Activated T-cell treated with anti-CD3 and anti-CD28 coated beads for 1 hour (primary cell): ENCODE measurements at regions not wholly inside any gene's neighbourhood (a gene's known extent, or its start where the extent isn't known, plus 50 kb on each side); places are given as distances from the start of the nearest gene placed in this dataset.

Source experiments
- DNase-seq: peaks from one replicate; pipeline ENCODE4 v3.0.0-alpha.2; 2020; ENCODE audit warnings: low read depth

GRCh38 chr10:29962166-29962850, 97.1 kb downstream of the JCAD start:
- no peak for DNase-seq

DNA sequence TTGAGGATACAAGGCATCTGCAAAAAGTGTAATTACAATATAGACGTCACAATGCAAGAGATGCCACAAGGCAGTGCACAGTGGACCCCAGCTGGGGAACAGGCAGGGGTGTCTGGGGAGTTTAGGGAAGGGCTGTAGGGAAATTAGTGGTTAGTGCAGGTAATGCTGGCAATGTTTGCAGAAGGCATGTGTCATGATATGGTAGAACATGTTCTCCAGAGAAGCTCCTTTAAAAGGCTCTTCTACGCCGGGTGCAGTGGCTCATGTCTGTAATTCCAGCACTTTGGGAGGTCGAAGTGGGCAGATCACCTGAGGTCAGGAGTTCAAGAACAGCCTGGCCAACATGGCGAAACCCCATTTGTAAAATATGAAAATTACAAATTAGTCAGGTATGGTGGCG, 98.0 kb downstream of the JCAD start:
- DNase-seq: no peak

DNA sequence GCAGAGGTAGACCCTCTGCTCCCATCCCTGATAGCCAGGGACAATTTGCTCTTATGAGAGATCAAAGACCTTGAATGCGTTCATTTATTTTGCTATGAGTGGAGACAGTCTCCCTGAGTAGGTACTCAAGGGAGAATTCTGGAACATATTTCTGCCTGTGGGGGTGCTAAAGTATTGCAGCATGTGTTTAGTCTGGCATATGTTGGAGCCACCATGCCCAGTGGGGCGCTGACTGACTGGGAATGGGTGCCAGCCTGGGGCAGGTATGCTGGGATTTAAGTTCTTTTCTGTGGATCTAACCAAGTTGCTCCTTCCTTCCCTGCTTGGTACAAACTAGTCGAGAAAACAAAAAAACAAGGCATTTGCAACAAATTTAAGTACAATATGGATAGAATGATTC, 99.1 kb downstream of the JCAD start:
- no peak for DNase-seq

GRCh38 chr10:29959586-29959985, 99.8 kb downstream of the JCAD start:
- DNase-seq: no peak

GRCh38 chr10:29958440-29958839, 100.9 kb downstream of the JCAD start:
- no peak for DNase-seq

GRCh38 chr10:29957907-29958331, 101.5 kb downstream of the JCAD start:
- no peak for DNase-seq

DNA sequence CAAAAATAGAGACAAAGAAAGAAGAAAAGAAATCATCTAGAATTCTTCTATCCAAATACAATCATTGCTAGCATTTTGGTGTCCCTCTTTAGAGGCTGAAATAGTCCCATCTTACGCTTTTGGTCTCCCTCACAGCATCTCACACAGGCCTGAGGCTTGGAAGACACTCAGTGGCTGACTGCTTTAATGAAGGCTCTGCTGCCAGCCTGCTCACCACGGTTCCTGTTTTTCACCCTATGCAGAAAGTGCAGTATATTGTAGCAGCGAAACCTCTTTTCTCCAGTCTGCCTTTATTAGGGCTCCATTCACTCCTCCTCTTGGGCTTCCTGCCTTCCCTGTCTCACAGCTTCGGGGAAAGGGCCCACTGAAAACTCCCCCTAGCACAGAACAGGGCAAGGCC, 102.2 kb downstream of the JCAD start:
- DNase-seq: no peak

GRCh38 chr10:29956335-29956924, 103.0 kb downstream of the JCAD start:
- DNase-seq: no peak

GRCh38 chr10:29955329-29955935, 104.0 kb downstream of the JCAD start:
- DNase-seq: no peak

DNA sequence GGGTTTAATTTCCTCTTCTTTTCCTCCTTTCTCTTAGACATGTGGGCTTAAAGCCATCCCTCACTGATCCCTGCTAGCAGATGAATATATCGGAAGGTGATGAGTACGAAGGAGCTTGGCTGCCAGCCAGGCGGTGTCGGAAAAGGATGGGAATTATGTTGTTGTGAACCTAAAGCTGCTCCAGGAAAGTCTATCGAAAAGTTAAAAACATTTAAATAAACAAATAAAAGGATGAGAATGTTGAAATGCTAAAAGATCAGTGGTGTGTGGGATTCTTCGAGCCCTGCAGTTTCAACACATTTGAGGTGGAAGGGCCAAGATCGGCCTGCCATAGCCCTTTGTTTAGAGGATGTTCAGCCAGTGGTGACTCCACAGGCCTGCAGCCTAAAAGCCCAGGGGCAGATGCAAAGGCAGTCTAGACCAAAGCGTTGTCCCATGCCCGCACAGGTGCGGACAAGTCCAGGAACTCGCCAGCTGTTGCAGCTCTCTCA, 107.9 kb downstream of the JCAD start:
- no peak for DNase-seq

DNA sequence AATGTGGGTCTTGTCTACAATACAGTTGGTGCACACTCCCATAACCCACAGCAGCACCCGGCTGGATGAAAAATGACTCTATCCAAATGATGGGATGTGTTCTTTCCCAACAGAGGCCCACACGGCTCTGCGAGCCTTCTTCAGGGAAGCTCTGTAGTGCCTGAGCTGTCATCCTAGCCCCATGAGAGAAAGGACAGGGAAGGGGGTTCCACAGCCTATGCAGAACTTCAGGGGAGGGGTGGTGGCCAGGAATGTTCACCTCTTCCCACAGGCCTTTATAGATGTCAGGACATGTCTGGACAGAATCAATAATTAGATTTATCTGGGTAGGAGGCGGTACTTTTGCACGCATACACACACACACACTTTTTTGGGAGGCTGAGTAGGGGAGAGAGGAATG, 109.0 kb downstream of the JCAD start:
- no peak for DNase-seq

- no peak for DNase-seq
Measured at GRCh38 chr10:29949411-29950011, 109.9 kb downstream of the JCAD start.

- DNase-seq: no peak
Measured at GRCh38 chr10:29948881-29949355, 110.5 kb downstream of the JCAD start.

DNA sequence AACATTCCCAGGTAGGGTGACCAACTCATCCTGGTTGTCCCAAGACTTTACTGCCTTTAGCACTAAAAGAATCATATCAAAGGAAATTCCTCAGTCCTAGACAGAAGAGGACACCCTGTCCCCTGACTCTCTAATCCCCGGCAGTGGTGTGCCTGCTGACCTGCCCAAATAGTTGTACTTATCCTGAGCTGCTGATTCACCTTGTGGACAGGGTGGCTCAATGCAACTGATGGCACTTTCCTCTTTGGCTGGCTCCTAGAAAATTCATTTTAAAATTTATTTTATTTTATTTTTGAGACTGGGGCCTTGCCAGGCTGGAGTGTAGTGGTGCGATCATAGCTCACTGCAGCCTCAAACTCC, 111.7 kb downstream of the JCAD start:
- no peak for DNase-seq

DNA sequence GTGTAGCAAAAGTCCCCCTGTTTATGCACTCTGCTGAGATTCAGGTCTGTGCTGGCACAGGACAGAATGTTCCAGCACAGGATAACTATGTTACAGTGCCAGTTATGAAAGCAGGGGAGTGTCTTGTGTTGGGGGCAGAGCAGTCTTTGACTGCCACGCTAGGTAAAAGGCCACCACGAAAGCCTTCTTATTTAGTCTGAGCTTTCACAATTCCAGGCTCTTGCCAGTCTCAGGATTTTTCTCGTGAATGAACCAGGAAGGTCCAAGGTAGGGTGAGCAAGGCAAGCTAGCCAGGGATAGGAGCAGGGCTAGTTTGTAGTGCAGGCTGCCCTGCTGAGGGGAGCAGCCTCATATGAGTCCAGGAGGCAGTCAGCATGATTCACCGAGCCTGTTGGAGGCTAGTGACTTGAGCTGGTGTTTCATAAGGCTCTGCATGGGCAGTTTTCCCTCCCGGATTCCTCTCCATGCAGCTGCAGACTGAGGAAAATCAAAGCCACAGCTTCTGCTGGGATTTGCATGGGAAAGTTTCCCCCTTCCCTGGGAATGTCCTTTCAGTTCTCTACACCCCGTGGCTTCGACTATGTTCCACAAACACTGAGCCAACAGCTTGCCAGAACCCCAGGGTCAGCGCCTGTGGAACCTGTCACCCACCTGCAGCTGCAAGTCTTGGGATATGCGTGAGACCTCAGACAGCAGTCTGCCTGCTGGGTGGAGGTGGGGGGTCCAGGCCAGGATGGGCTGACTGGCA, 112.3 kb downstream of the JCAD start:
- DNase-seq: no peak

GRCh38 chr10:29946614-29946952, 112.8 kb downstream of the JCAD start:
- DNase-seq: no peak

DNA sequence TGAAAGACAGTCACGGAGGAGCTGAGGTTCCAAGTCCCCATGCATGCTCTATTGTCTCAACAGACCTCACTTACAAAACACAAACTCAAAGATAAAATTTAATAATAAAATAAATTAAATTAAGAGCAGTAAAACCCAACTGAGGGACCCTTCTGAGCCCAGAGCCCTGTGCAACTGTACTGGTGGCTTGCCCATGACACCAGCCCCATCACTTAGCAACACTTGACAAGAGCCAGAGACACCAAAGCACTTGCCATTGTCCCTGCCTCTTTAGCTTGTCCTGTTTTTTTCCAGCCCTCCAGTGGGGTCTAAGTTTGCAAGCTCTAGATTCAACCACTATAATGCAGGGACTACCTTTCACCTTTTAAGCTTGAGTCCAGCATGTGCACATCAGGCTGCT, 117.9 kb downstream of the JCAD start:
- no peak for DNase-seq

DNA sequence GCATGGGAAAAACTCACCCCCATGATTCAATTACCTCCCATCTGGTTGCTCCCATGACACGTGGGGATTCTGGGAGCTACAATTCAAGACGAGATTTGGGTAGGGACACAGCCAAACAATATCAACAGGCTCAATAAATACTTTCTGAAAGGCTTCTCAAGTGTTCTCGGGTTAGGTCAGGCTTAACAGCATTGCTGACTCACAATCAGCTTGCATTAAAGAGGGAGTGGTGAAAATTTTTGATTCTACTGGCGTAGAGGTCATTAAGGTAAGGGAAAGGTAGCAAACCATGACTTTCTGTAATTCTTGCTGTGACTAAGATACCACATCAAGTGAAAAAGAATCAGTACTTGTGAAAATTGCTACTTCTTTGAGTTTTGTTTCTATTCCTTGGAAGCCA, 126.4 kb downstream of the JCAD start:
- no peak for DNase-seq

DNA sequence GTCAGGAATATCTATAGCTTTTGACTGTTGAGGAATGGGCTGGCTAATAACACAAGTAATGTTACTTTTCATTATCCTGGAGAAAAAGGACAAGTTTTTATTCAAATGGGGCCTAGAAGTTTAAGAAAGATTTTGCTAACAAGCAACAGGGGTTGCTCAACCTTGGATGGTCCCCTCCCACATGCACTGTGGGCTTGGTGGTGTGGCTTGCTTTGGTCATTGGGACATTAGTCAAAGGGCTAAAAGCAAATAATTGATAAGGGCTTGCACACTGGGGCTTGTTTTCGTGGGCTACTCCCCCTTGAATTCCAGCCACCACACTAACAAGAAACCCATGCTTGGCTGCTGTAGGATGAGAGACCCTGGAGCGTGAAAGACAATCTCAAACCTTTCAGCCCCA, 127.6 kb downstream of the JCAD start:
- no peak for DNase-seq

DNA sequence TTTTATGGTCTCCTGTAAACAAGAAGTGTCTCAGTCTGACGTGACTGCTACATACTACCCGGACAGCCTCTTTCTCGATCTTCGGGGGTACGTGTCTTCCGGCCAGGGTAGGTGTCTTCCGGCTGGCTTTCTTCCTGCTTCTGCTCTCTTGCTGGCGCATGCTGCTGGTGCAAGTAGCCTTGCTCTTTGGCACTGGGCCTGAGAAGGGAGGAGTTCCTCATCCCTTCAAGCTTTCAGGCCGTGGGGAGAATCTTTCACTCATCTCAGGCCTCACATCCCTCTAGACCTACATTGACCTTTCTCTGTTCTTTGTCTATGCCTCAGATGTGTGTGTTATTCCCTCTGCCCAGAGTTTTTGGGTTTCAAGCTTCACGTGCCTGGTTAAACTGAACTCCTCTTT, 130.4 kb downstream of the JCAD start:
- no peak for DNase-seq

DNA sequence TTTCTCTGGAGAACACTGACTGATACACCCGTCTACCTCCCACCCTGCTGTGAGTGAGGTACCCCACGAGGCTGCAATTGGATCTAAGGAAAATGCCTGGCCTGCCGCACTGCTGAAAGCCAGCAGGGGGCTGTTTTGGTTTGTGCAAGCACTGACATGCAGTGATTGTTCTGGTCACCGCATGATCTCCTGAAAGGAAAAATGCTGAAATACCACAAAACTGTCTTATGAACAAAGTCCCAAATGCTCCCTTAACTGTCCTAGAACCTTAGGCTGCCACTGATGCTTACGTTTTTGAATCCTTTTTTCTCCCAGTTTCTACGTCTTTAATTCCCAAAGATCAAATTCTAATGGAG, 132.7 kb downstream of the JCAD start:
- DNase-seq: no peak
